Thyroid gland (tissue), 4 donors: ENCODE measurements at regions not wholly inside any gene's neighbourhood (a gene's known extent, or its start where the extent isn't known, plus 50 kb on each side); places are given as distances from the start of the nearest gene placed in this dataset.

Source experiments
- POLR2A ChIP-seq, 2 donors: fragments of 450-650 bp; IDR thresholded peaks; one replicate each; pipeline ENCODE4 v1.6.1; 2017; ENCODE audit warnings: antibody characterized with exemption in 2 of 2, mild to moderate bottlenecking in 2 of 2, moderate library complexity in 1 of 2
- TF ChIP-seq, protein P1 (sequence below), 6 experiments: fragments of 200-600 bp in 3 of 6; fragments of 450-650 bp in 3 of 6; sonication (generic) in 3 of 6; IDR thresholded peaks; one replicate each; pipeline ENCODE4 v1.5.1; 2016 to 2019; ENCODE audit warnings: antibody characterized with exemption in 6 of 6, mild to moderate bottlenecking in 2 of 6, inconsistent platforms in 1 of 6, moderate library complexity in 1 of 6

DNA sequence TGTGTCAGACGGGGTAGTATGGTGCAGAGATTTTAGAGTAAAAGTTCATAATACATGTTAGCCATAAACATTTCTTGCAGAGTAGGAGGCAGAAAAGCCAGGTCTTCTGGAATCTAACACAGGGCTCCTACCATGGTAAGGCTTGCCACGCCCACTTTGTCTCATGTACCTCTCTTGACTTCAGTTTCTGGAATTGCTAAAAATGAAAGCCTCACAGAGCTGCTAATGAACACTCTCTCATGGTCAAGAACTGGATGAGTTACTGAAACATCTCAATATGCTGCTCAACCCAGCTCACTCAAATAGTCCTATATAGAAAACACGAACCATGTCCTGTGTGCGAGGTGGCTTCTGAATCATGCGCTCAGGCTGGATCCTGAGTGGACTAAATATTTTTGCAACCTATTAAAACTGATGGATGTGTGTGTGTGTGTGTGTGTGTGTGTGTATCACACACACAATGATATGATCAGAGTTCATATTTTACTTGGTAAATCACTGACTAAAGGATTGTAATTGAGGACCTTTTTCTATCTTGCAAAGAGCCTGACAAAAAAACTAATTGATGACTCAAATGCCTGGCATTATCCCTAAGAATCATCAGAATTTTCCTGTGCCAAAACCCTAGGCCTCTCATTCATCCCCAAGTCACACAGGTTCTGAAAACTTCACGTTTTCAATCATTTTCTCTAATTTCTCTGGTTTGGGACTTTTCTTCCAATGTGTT lies 1306.6 kb downstream of the XPNPEP1 start:
- TF ChIP-seq, protein P1, sequence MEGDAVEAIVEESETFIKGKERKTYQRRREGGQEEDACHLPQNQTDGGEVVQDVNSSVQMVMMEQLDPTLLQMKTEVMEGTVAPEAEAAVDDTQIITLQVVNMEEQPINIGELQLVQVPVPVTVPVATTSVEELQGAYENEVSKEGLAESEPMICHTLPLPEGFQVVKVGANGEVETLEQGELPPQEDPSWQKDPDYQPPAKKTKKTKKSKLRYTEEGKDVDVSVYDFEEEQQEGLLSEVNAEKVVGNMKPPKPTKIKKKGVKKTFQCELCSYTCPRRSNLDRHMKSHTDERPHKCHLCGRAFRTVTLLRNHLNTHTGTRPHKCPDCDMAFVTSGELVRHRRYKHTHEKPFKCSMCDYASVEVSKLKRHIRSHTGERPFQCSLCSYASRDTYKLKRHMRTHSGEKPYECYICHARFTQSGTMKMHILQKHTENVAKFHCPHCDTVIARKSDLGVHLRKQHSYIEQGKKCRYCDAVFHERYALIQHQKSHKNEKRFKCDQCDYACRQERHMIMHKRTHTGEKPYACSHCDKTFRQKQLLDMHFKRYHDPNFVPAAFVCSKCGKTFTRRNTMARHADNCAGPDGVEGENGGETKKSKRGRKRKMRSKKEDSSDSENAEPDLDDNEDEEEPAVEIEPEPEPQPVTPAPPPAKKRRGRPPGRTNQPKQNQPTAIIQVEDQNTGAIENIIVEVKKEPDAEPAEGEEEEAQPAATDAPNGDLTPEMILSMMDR (IDR thresholded peaks at IDR 0.05) = no peak
- TF ChIP-seq POLR2A (IDR thresholded peaks at IDR 0.05) = no peak
